Adrenal gland (tissue), 5 donors: ENCODE measurements at regions not wholly inside any gene's neighbourhood (a gene's known extent, or its start where the extent isn't known, plus 50 kb on each side); places are given as distances from the start of the nearest gene placed in this dataset.

ENCODE experiments used
- POLR2A ChIP-seq, 2 donors: fragments of 450-650 bp; IDR thresholded peaks; one replicate each; pipeline ENCODE4 v1.6.1; 2017; ENCODE audit warnings: antibody characterized with exemption in 2 of 2, mild to moderate bottlenecking in 2 of 2, moderate library complexity in 1 of 2
- TF ChIP-seq, protein P1 (sequence below), 6 experiments: fragments of 450-650 bp in 4 of 6; fragments of 200-600 bp in 2 of 6; sonication (generic) in 1 of 6; IDR thresholded peaks; 1 replicate in 5 of 6; 2 replicates in 1 of 6; pipeline versions ENCODE4 v1.5.1 to v1.8.0; 2016 to 2021; ENCODE audit warnings: antibody characterized with exemption in 6 of 6, mild to moderate bottlenecking in 2 of 6, moderate library complexity in 1 of 6
- donor health status: DM: no; HTN: no; CAD: no.

DNA sequence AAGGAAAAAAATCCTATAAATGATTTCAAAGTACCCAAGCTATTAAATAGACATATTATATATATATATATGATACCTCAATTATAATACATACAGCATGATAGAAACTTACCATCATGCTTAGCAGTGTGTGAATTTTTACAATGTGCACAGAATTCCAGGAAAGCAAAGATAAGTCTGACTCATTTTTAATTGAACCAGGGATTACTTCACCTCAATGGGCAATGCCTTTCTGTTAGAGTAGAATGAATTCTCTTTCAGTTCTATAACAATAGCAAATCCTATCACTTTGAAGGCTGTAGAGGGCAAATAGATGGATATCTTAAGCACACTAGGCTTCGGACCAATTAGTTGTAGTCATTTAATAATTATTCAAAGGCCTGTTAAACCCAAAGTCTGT lies 54.8 kb upstream of the P3H2 start:
- no peak for TF ChIP-seq POLR2A (IDR thresholded peaks at IDR 0.05)
- TF ChIP-seq, protein P1, sequence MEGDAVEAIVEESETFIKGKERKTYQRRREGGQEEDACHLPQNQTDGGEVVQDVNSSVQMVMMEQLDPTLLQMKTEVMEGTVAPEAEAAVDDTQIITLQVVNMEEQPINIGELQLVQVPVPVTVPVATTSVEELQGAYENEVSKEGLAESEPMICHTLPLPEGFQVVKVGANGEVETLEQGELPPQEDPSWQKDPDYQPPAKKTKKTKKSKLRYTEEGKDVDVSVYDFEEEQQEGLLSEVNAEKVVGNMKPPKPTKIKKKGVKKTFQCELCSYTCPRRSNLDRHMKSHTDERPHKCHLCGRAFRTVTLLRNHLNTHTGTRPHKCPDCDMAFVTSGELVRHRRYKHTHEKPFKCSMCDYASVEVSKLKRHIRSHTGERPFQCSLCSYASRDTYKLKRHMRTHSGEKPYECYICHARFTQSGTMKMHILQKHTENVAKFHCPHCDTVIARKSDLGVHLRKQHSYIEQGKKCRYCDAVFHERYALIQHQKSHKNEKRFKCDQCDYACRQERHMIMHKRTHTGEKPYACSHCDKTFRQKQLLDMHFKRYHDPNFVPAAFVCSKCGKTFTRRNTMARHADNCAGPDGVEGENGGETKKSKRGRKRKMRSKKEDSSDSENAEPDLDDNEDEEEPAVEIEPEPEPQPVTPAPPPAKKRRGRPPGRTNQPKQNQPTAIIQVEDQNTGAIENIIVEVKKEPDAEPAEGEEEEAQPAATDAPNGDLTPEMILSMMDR (IDR thresholded peaks at IDR 0.05), result no peak
